Aorta (tissue), 5 donors: ENCODE measurements at regions not wholly inside any gene's neighbourhood (a gene's known extent, or its start where the extent isn't known, plus 50 kb on each side); places are given as distances from the start of the nearest gene placed in this dataset.

Experiments
- ATAC-seq: fragments of 200-7000 bp; cut with Tn5 transposase; one replicate; pipeline ENCODE4 v1.9.1; 2022; ENCODE audit warnings: moderate library complexity; ENCODE audit not compliant: low FRiP score
- DNase-seq, 2 donors: peaks; one replicate each; pipeline ENCODE4 v3.0.0-alpha.2; 2020
- H3K27ac ChIP-seq, 2 donors: one replicate each; pipeline ENCODE4 v1.5.1; 2013; ENCODE audit warnings: low read length in 2 of 2, mild to moderate bottlenecking in 2 of 2, moderate library complexity in 2 of 2, control low read depth in 1 of 2, inconsistent platforms in 1 of 2, low read depth in 1 of 2
- H3K27me3 ChIP-seq, 2 donors: one replicate each; pipeline ENCODE4 v1.6.1; 2013; ENCODE audit warnings: control low read depth in 1 of 2, low read length in 1 of 2, mild to moderate bottlenecking in 1 of 2, moderate library complexity in 1 of 2; ENCODE audit not compliant: insufficient read depth in 2 of 2, control insufficient read depth in 1 of 2
- H3K36me3 ChIP-seq, 2 donors: one replicate each; pipeline ENCODE4 v1.6.1; 2013; ENCODE audit warnings: control low read depth in 1 of 2, low read length in 1 of 2, mild to moderate bottlenecking in 1 of 2; ENCODE audit not compliant: insufficient read depth in 2 of 2, control insufficient read depth in 1 of 2
- H3K4me1 ChIP-seq, 2 donors: one replicate each; pipeline ENCODE4 v1.6.1; 2013; ENCODE audit warnings: low read length in 2 of 2, control low read depth in 1 of 2, mild to moderate bottlenecking in 1 of 2, moderate library complexity in 1 of 2; ENCODE audit not compliant: insufficient read depth in 2 of 2, control insufficient read depth in 1 of 2
- H3K4me3 ChIP-seq, 2 donors: one replicate each; pipeline ENCODE4 v1.5.1; 2013; ENCODE audit warnings: low read length in 2 of 2, control low read depth in 1 of 2, mild to moderate bottlenecking in 1 of 2
- H3K9me3 ChIP-seq: one replicate; pipeline ENCODE4 v1.6.1; 2013; ENCODE audit warnings: mild to moderate bottlenecking, low read length; ENCODE audit not compliant: control insufficient read depth
- WGBS, 2 donors: extraction: QIAGEN DNeasy Blood & Tissue Kit; methylation state at CpG; one replicate each; pipeline ENCODE4 v1.1.7; 2013; 5-methylcytosine and 5-hydroxymethylcytosine counted together
- intact Hi-C, 2 donors: fragments of 100-400 bp; cut with DNase I; formaldehyde crosslinking; loops; one replicate each; pipeline versions ENCODE4 v1.14.2 to v1.15.0; 2022
- donor health status: healthy with polysubstance abuse.
- donor health status: Bipolar disorder and iron deficiency.
- donor health status: DM: no; HTN: no; CAD: no.
- donor health status: DM: no; HTN: no; CAD: no.
- donor health status: DM: yes; HTN: yes; CAD: no.

- ATAC-seq, result no peak
- Histone ChIP-seq H3K27ac (no peak overlapping the region), H3K4me3 (no peak overlapping the region), H3K36me3 (no peaks in the 10 kb centered on the region), H3K27me3 (no peaks in the 10 kb centered on the region), H3K9me3 (no peaks in the 10 kb centered on the region), H3K4me1 (no peaks in the 10 kb centered on the region)
- DNase-seq, result peak in 1 of 2 donors; percentile 40
- 93 to 95% methylated on average over 30 of the region's 30 CpGs for WGBS, 2 donors
- intact Hi-C loops, result no loop called here
Observed at GRCh38 chr2:240364961-240365775, 70.3 kb upstream of the GPC1 start.

- H3K9me3 ChIP-seq, result no peaks in the 10 kb centered on the region
- no peaks in the 10 kb centered on the region for H3K36me3 ChIP-seq
- no peak overlapping the region for H3K4me3 ChIP-seq
- H3K27ac ChIP-seq, result no peak overlapping the region
- DNase-seq (peak in 1 of 2 donors; percentile 43), ATAC-seq (no peak)
- intact Hi-C loops, result no loop called here
- 37 to 40% methylated on average over 9 of the region's 9 CpGs for WGBS, 2 donors
- no peaks in the 10 kb centered on the region for H3K4me1 ChIP-seq
- no peaks in the 10 kb centered on the region for H3K27me3 ChIP-seq
Observed at GRCh38 chr2:240365971-240366471, 69.4 kb upstream of the GPC1 start.

GRCh38 chr2:240366901-240367300 is 68.6 kb upstream of the GPC1 start:
- H3K36me3 ChIP-seq, result no peaks in the 10 kb centered on the region
- H3K27me3 ChIP-seq, result no peaks in the 10 kb centered on the region
- no peak overlapping the region for H3K27ac ChIP-seq
- DNase-seq (no peak), ATAC-seq (no peak)
- 90 to 96% methylated on average over 19 of the region's 19 CpGs for WGBS, 2 donors
- H3K4me3 ChIP-seq, result no peak overlapping the region
- intact Hi-C loops, result no loop called here
- no peaks in the 10 kb centered on the region for H3K4me1 ChIP-seq
- no peaks in the 10 kb centered on the region for H3K9me3 ChIP-seq

GRCh38 chr2:240367721-240368120 is 67.7 kb upstream of the GPC1 start:
- H3K36me3 ChIP-seq, result no peaks in the 10 kb centered on the region
- DNase-seq, result peak in 1 of 2 donors; percentile 35

GRCh38 chr2:240368781-240369331 is 66.6 kb upstream of the GPC1 start:
- H3K36me3 ChIP-seq, result no peaks in the 10 kb centered on the region
- no peaks in the 10 kb centered on the region for H3K9me3 ChIP-seq
- H3K27ac ChIP-seq, result peak overlapping the region in 1 of 2 donors; percentile 15
- ATAC-seq, result no peak
- DNase-seq, result no peak
- intact Hi-C loops, result no loop called here
- H3K4me1 ChIP-seq, result no peaks in the 10 kb centered on the region
- no peaks in the 10 kb centered on the region for H3K27me3 ChIP-seq
- no peak overlapping the region for H3K4me3 ChIP-seq
- WGBS, 2 donors, result 75 to 79% methylated on average over 15 of the region's 15 CpGs

More at GRCh38 chr2:240367721-240368120, 67.7 kb upstream of the GPC1 start:
- 97% methylated on average over 15 of the region's 15 CpGs for WGBS, 2 donors
- Histone ChIP-seq H3K4me1 (no peaks in the 10 kb centered on the region), H3K27ac (no peak overlapping the region), H3K4me3 (no peak overlapping the region), H3K27me3 (no peaks in the 10 kb centered on the region), H3K9me3 (no peaks in the 10 kb centered on the region)
- no peak for ATAC-seq
- intact Hi-C loops, result no loop called here

- intact Hi-C loops, result no loop called here
- WGBS, 2 donors, result 68 to 75% methylated on average over 4 of the region's 4 CpGs
- no peak for ATAC-seq
- no peaks in the 10 kb centered on the region for H3K9me3 ChIP-seq
- no peaks in the 10 kb centered on the region for H3K4me1 ChIP-seq
- H3K27ac ChIP-seq, result peak overlapping the region; percentile 59 to 94
- no peaks in the 10 kb centered on the region for H3K36me3 ChIP-seq
- H3K27me3 ChIP-seq, result no peaks in the 10 kb centered on the region
- no peak overlapping the region for H3K4me3 ChIP-seq
- DNase-seq, result no peak
Observed at GRCh38 chr2:240369335-240369734, 66.1 kb upstream of the GPC1 start.

GRCh38 chr2:240369801-240370585 is 65.5 kb upstream of the GPC1 start:
- Histone ChIP-seq H3K27me3 (no peaks in the 10 kb centered on the region), H3K27ac (peak overlapping the region; percentile 59 to 94), H3K4me1 (no peaks in the 10 kb centered on the region), H3K9me3 (no peaks in the 10 kb centered on the region), H3K4me3 (no peak overlapping the region), H3K36me3 (no peaks in the 10 kb centered on the region)
- ATAC-seq (peak; percentile 67), DNase-seq (peak; percentile 88 to 93)
- 6 to 9% methylated on average over 18 to 19 of the region's 19 CpGs for WGBS, 2 donors
- intact Hi-C loops, result loop anchor here (5.0 kb wide), 3 partner anchors 62 to 138 kb away; no protein-coding TSS in a partner anchor

GRCh38 chr2:240371129-240372000 is 64.1 kb upstream of the GPC1 start:
- DNase-seq (no peak), ATAC-seq (no peak)
- WGBS, 2 donors, result 86 to 90% methylated on average over 22 of the region's 22 CpGs
- Histone ChIP-seq H3K27me3 (no peaks in the 10 kb centered on the region), H3K9me3 (no peaks in the 10 kb centered on the region), H3K27ac (no peak overlapping the region), H3K4me1 (no peaks in the 10 kb centered on the region), H3K4me3 (no peak overlapping the region), H3K36me3 (no peaks in the 10 kb centered on the region)
- intact Hi-C loops, result loop anchor here (5.0 kb wide), 3 partner anchors 61 to 139 kb away; no protein-coding TSS in a partner anchor
